Suppressor macrophage treated with lipopolysaccharide for 1 hour (primary cell): ENCODE measurements at regions not wholly inside any gene's neighbourhood (a gene's known extent, or its start where the extent isn't known, plus 50 kb on each side); places are given as distances from the start of the nearest gene placed in this dataset.
"Not testable (repeated sequence)": the region's sequence is repeated elsewhere in the genome, so short reads cannot be mapped to it uniquely, and the experiment has no call there.

Source experiments
- DNase-seq, 3 donors: peaks; one replicate each; pipeline ENCODE4 v3.0.0-alpha.2; 2020 to 2022

DNA sequence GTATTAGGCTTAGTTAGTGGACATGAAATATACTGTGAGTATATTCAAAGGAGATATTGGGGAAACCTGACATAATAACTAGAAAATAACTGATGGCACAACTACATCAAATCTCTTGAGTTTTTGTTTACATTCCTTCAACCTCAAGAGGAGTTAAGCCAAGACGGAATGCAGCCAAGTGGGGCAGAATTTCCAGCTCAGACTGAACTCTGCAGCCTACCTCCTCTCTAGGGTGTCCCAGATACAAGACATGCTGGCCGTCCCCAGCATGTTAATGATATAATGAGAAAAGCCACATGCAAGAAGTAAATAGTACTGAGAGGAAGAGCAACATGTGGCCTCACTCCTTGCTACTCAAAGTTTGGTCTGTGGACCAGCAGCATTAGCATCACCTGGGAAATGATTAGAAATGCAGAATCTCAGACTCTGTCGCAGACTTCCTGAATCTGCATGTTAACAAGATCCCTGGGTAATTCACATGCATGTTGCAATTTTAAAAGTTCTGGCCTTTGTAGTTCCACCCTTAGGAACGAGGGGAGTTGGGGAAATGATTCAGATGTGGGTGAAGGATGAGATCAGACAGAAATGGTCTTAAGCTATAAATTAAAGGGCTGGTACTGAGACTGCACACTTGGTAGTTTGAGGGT lies 118.4 kb upstream of the CACUL1 start:
- peak; percentile 74 to 90 (median 85) for DNase-seq

- DNase-seq = no peak
Observed at GRCh38 chr10:118873738-118874105, 119.0 kb upstream of the CACUL1 start.

DNA sequence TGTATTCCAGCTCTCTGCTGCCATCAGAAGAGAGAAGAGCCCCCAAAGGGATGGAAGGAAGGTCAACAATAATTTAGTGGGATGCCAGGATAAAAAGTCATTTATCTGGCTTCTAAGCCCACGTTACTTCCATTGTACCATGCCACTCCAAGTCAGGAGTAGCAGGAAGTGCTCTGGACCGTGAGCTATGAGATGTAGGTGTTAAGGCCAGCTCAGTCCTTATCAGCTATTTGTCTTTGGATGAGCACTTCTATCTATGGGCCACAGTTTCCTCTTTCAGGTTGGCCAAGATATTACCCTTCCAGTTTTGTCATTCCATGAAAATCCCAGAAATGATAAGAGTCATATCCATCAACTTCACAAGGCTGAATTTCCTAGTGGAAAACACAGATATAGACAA lies 119.4 kb upstream of the CACUL1 start:
- DNase-seq = no peak

GRCh38 chr10:118875087-118875486 lies 120.3 kb upstream of the CACUL1 start:
- no peak for DNase-seq

- no peak for DNase-seq
Observed at GRCh38 chr10:118882741-118883140, 128.0 kb upstream of the CACUL1 start.

- DNase-seq = no peak
Observed at GRCh38 chr10:118892255-118892654, 137.3 kb upstream of the NANOS1 start.

DNA sequence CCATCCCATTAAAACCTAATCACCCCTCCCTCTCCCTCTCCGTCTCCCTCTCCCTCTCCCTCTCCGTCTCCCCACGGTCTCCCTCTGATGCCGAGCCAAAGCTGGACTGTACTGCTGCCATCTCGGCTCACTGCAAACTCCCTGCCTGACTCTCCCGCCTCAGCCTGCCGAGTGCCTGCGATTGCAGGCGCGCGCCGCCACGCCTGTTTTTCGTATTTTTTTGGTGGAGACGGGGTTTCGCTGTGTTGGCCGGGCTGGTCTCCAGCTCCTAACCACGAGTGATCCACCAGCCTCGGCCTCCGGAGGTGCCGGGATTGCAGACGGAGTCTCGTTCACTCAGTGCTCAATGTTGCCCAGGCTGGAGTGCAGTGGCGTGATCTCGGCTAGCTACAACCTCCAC lies 134.6 kb upstream of the NANOS1 start:
- DNase-seq = not testable (repeated sequence)

- no peak for DNase-seq
Observed at GRCh38 chr10:118900617-118901016, 128.9 kb upstream of the NANOS1 start.

- no peak for DNase-seq
Observed at GRCh38 chr10:118901380-118901779, 128.1 kb upstream of the NANOS1 start.

- DNase-seq = no peak
Observed at GRCh38 chr10:118901906-118902305, 127.6 kb upstream of the NANOS1 start.

GRCh38 chr10:118902656-118903055 lies 126.9 kb upstream of the NANOS1 start:
- DNase-seq = not testable (repeated sequence)

DNA sequence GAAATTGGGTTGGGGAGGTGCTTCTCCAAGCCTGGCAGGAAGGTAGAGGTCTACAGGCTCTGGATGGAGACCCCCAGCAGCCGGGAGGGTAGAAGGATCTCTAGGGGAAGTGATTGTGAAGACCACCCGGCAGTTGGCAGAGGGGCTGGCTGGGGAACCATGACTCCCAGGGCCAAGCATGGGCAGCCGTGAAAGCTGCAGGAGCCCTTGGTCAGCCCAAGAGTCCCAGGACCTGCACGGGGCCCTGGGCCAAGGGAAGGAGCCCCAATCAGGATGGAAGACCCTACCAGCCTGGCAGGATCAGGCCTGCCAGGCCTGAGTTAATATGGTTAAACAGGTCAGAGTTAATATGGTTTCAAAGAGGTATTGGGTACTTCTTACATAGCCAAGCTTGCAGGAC lies 126.3 kb upstream of the NANOS1 start:
- no peak for DNase-seq

- DNase-seq = no peak
Observed at GRCh38 chr10:118903691-118904090, 125.8 kb upstream of the NANOS1 start.

DNA sequence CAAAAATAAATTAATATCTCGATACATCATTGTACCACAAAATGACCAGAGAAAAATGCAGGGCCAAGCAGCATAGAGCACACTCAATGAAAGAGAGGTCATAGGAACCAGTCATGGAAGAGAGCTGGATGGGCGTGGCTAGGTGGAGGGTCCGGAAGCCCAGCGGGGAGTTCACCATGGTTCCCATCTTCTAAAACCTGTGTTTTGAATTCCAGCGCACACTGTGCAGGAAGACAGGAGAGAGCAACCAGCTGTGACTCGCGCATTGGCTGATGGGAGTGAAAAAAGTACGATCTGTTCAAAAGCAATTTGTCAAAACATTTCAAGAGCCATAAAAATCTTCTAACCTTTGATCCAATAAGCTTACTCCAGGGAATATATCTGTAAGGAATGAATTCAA lies 125.2 kb upstream of the NANOS1 start:
- DNase-seq = no peak

GRCh38 chr10:118907051-118907450 lies 122.5 kb upstream of the NANOS1 start:
- no peak for DNase-seq

- DNase-seq = no peak
Observed at GRCh38 chr10:118908557-118909256, 120.8 kb upstream of the NANOS1 start.

GRCh38 chr10:118910702-118911101 lies 118.8 kb upstream of the NANOS1 start:
- DNase-seq = no peak

- peak; percentile 34 to 36 (median 34) for DNase-seq
Observed at GRCh38 chr10:118911363-118911762, 118.2 kb upstream of the NANOS1 start.

DNA sequence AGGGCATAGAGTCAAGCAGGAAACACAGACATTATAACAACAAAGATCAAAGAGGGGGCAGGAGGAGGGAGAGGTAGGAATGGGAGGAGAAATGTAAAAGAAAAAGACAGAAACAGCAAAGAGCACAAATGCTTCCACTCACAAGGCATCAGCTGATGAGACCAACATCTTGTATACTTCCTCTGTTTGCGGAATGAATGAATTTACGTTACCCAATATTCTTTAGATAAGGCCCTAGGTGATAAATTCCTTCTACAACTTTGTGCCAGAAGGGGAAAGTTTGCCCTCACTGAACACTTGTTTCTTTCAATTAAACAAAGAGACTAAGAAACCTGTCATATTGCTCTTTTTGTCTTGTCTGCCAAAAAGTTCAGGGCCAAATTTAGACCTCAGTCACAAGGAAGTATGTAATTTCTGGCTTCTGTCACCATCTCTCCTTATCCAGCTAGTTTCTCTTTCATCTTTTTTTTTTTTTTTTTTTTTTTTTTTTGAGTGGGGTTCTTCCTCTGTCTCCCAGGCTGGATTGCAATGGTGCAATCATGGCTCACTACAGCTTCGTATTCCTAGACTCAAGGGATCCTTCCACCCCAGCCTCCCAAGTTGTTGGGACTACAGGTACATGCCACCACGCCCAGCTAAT lies 116.4 kb upstream of the NANOS1 start:
- peak; percentile 53 to 73 (median 56) for DNase-seq

DNA sequence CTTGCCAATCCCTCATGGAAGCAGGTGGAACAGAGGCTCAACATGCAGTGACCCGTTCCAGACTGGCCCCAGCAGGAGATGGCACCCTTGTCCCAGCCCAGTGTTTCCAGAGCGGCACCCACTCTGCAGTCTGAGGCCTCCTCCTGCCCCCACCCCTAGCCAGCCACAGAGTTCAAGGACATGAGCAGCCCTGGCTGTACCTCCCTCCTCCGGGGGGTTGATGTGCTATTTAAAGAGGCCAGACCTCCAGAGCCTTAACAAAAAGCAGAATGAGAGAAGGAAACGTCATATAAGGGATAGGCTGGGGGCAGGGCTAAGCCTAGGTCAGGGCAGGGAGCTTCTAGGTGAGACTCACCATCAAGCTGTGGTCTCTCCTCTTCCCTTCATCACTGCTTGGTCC lies 115.7 kb upstream of the NANOS1 start:
- DNase-seq = no peak

- peak in 1 of 3 donors; percentile 23 for DNase-seq
Observed at GRCh38 chr10:118914629-118915028, 114.9 kb upstream of the NANOS1 start.

- no peak for DNase-seq
Observed at GRCh38 chr10:118915161-118915560, 114.4 kb upstream of the NANOS1 start.

DNA sequence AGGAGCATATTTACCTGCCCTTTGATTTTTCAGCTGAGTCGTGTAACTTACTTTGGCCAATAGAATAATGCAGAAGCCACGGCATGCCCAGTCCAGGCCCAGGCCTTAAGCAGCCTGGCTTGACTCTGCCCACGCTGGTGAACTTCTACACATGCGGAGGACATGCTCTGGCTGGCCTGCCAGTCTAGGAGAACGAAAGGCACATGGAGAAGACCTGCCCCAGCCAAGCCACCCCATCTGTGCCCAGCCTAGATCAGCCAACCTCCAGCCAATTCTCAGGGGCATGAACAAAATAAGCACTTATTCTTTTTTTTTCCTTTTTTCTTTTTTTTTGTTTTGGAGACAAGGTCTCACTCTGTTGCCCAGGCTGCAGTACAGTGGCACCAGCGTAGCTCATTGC lies 112.7 kb upstream of the NANOS1 start:
- no peak for DNase-seq

DNA sequence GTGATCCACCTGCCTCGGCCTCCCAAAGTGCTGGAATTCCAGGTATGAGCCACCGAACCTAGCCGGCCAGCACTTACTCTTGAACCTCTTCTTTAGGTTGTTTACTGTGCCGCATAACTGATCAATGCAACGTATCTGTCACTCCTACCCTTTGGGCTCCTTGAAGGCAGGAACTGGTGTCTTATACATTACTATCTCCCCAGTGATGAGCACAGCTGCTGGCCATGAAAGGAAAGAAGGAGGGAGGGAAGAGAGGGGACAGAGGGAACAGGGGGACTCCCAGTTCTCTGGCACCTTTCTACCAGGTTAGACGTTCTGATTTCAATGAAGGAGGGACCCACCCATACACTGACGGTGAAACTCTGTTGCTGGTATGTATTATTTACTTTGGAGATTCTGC lies 111.8 kb upstream of the NANOS1 start:
- DNase-seq = no peak
